Skeletal muscle tissue (tissue), 3 donors: ENCODE measurements at regions not wholly inside any gene's neighbourhood (a gene's known extent, or its start where the extent isn't known, plus 50 kb on each side); places are given as distances from the start of the nearest gene placed in this dataset.
"Not testable (repeated sequence)": the region's sequence is repeated elsewhere in the genome, so short reads cannot be mapped to it uniquely, and the experiment has no call there.

Source experiments
- H3K27ac ChIP-seq: one replicate; pipeline ENCODE4 v1.7.0; 2013; ENCODE audit warnings: mild to moderate bottlenecking, low read depth, low read length, inconsistent platforms
- H3K27me3 ChIP-seq, 3 donors: one replicate each; pipeline ENCODE4 v1.7.0; 2013; ENCODE audit warnings: low read length in 3 of 3; ENCODE audit not compliant: control insufficient read depth in 3 of 3, insufficient read depth in 3 of 3
- H3K36me3 ChIP-seq, 3 donors: one replicate each; pipeline ENCODE4 v1.7.0; 2013; ENCODE audit warnings: low read length in 3 of 3; ENCODE audit not compliant: control insufficient read depth in 3 of 3, insufficient read depth in 3 of 3
- H3K4me1 ChIP-seq, 3 donors: one replicate each; pipeline ENCODE4 v1.7.0; 2013; ENCODE audit warnings: low read length in 3 of 3, mild to moderate bottlenecking in 3 of 3; ENCODE audit not compliant: control insufficient read depth in 3 of 3, insufficient read depth in 3 of 3
- H3K4me3 ChIP-seq, 3 donors: one replicate each; pipeline ENCODE4 v1.7.0; 2013; ENCODE audit warnings: low read length in 3 of 3
- H3K9ac ChIP-seq, 3 donors: one replicate each; pipeline ENCODE4 v1.7.0; 2013; ENCODE audit warnings: low read length in 3 of 3, mild to moderate bottlenecking in 3 of 3, moderate library complexity in 2 of 3, low read depth in 1 of 3
- H3K9me3 ChIP-seq, 3 donors: one replicate each; pipeline ENCODE4 v1.7.0; 2013; ENCODE audit warnings: low read length in 3 of 3; ENCODE audit not compliant: control insufficient read depth in 3 of 3
- donor health status: Osteomylitis.

GRCh38 chr20:56722042-56722441 is 92.9 kb downstream of the TFAP2C start:
- no peaks in the 10 kb centered on the region for H3K4me1 ChIP-seq
- peaks cover 0 to 3% (median 0%) of the 10 kb centered on the region in 3 donors for H3K27me3 ChIP-seq
- no peak overlapping the region for H3K4me3 ChIP-seq
- no peaks in the 10 kb centered on the region for H3K36me3 ChIP-seq
- no peaks in the 10 kb centered on the region for H3K9me3 ChIP-seq
- no peak overlapping the region for H3K9ac ChIP-seq
- H3K27ac ChIP-seq: no peak overlapping the region

GRCh38 chr20:56723331-56723730 is 94.2 kb downstream of the TFAP2C start:
- Histone ChIP-seq H3K36me3 (no peaks in the 10 kb centered on the region), H3K4me1 (no peaks in the 10 kb centered on the region), H3K27me3 (peaks cover 0 to 3% (median 0%) of the 10 kb centered on the region in 3 donors), H3K4me3 (no peak overlapping the region), H3K9ac (no peak overlapping the region), H3K27ac (no peak overlapping the region), H3K9me3 (no peaks in the 10 kb centered on the region)

- Histone ChIP-seq H3K9me3 (no peaks in the 10 kb centered on the region), H3K27me3 (peaks cover 0 to 3% (median 0%) of the 10 kb centered on the region in 3 donors), H3K36me3 (no peaks in the 10 kb centered on the region), H3K4me1 (no peaks in the 10 kb centered on the region), H3K9ac (no peak overlapping the region), H3K4me3 (no peak overlapping the region), H3K27ac (no peak overlapping the region)
These were observed 95.2 kb downstream of the TFAP2C start for GRCh38 chr20:56724241-56724757.

GRCh38 chr20:56730003-56730402 is 100.9 kb downstream of the TFAP2C start:
- no peaks in the 10 kb centered on the region for H3K4me1 ChIP-seq
- H3K27ac ChIP-seq: no peak overlapping the region
- H3K4me3 ChIP-seq: no peak overlapping the region
- no peak overlapping the region for H3K9ac ChIP-seq
- no peaks in the 10 kb centered on the region for H3K36me3 ChIP-seq
- no peaks in the 10 kb centered on the region for H3K9me3 ChIP-seq
- H3K27me3 ChIP-seq: peaks cover 0 to 3% (median 1%) of the 10 kb centered on the region in 3 donors

- peaks cover 0 to 9% (median 4%) of the 10 kb centered on the region in 3 donors for H3K27me3 ChIP-seq
- H3K4me3 ChIP-seq: no peak overlapping the region
These were observed 101.9 kb downstream of the TFAP2C start for GRCh38 chr20:56730996-56731395.

GRCh38 chr20:56731476-56731875 is 102.4 kb downstream of the TFAP2C start:
- Histone ChIP-seq H3K4me3 (no peak overlapping the region), H3K4me1 (no peaks in the 10 kb centered on the region), H3K9ac (no peak overlapping the region), H3K27me3 (peaks cover 0 to 14% (median 8%) of the 10 kb centered on the region in 3 donors), H3K27ac (no peak overlapping the region), H3K9me3 (no peaks in the 10 kb centered on the region), H3K36me3 (no peaks in the 10 kb centered on the region)

More at GRCh38 chr20:56730996-56731395, 101.9 kb downstream of the TFAP2C start:
- Histone ChIP-seq H3K9ac (no peak overlapping the region), H3K36me3 (no peaks in the 10 kb centered on the region), H3K4me1 (no peaks in the 10 kb centered on the region), H3K27ac (no peak overlapping the region), H3K9me3 (no peaks in the 10 kb centered on the region)

GRCh38 chr20:56733967-56734366 is 104.9 kb downstream of the TFAP2C start:
- Histone ChIP-seq H3K9ac (no peak overlapping the region), H3K27ac (no peak overlapping the region), H3K4me3 (no peak overlapping the region), H3K4me1 (no peaks in the 10 kb centered on the region), H3K27me3 (peaks cover 0 to 31% (median 13%) of the 10 kb centered on the region in 3 donors), H3K9me3 (no peaks in the 10 kb centered on the region), H3K36me3 (no peaks in the 10 kb centered on the region)

GRCh38 chr20:56735084-56735642 is 106.1 kb downstream of the TFAP2C start:
- H3K4me3 ChIP-seq: no peak overlapping the region
- no peak overlapping the region for H3K9ac ChIP-seq
- H3K9me3 ChIP-seq: no peaks in the 10 kb centered on the region
- no peaks in the 10 kb centered on the region for H3K36me3 ChIP-seq
- H3K27ac ChIP-seq: no peak overlapping the region
- no peaks in the 10 kb centered on the region for H3K4me1 ChIP-seq
- H3K27me3 ChIP-seq: peaks cover 0 to 37% (median 13%) of the 10 kb centered on the region in 3 donors

GRCh38 chr20:56736285-56736857 is 107.3 kb downstream of the TFAP2C start:
- Histone ChIP-seq H3K36me3 (no peaks in the 10 kb centered on the region), H3K27ac (no peak overlapping the region), H3K27me3 (peaks cover 0 to 40% (median 17%) of the 10 kb centered on the region in 3 donors), H3K9me3 (no peaks in the 10 kb centered on the region), H3K4me3 (no peak overlapping the region), H3K9ac (no peak overlapping the region), H3K4me1 (no peaks in the 10 kb centered on the region)

GRCh38 chr20:56744325-56744821 is 115.3 kb downstream of the TFAP2C start:
- not testable (repeated sequence) for H3K36me3 ChIP-seq
- H3K27me3 ChIP-seq: peaks cover 3 to 21% (median 5%) of the 10 kb centered on the region in 3 donors

More at GRCh38 chr20:56744325-56744821, 115.3 kb downstream of the TFAP2C start:
- H3K9me3 ChIP-seq, H3K9ac ChIP-seq, H3K27ac ChIP-seq, H3K4me1 ChIP-seq, H3K4me3 ChIP-seq: not testable (repeated sequence)
